ENCODE measurements at regions not wholly inside any gene's neighbourhood (a gene's known extent, or its start where the extent isn't known, plus 50 kb on each side); places are given as distances from the start of the nearest gene placed in this dataset.

GRCh38 chr17:34780438-34780837 is 180.8 kb downstream of the CCT6B start:
- no peak for FAIRE-seq
- no peak for DNase-seq (ENCODE audit: low spot score in 2 of 2)

GRCh38 chr17:34776456-34777443 is 184.5 kb downstream of the CCT6B start:
- DNase-seq (ENCODE audit: low spot score in 2 of 2) (no peak), FAIRE-seq (no peak)

DNA sequence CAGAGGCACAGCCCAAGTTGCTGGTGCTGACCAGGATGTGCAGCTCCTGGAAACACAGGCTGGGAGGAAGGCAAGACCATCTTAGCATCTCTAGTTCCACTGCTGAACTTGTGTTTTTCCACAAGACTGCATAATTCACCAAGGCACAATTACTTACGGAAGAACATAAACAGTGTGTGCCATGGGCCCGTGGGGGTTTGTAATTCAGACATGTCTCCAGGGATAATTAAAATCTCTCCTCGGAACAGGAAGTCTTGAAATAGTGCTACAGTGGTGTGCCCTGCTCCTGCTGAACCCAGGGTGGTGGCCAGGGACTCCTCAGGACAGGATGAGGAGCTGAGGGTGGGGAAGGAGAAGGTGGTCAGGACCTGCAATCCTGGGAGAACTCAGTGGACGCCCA is 188.2 kb downstream of the CCT6B start:
- DNase-seq (ENCODE audit: low spot score in 2 of 2) (no peak), FAIRE-seq (no peak)

- no peak for DNase-seq (ENCODE audit: low spot score in 2 of 2)
- no peak for FAIRE-seq
These were observed 189.4 kb downstream of the CCT6B start for GRCh38 chr17:34771891-34772290.

- FAIRE-seq (no peak), DNase-seq (ENCODE audit: low spot score in 2 of 2) (no peak)
These were observed 190.7 kb downstream of the CCT6B start for GRCh38 chr17:34770586-34770985.

DNA sequence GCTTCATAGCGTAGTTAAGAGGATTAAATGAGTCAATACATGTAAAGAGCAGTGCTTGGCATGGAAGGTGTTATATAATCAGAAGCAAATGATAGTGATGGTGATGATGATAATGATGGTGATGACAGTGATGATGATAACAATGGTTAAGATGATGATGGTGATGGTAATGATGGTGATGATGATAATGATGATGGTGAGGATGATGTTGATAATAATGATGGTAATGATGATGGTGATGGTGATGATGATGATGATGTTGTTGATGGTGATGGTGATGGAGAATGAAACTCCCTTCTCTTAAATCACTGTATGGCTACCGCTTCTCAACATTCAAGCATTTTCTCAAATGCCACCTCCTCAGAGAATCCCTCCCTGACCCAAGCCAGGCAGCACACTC is 190.5 kb downstream of the TMEM132E start:
- DNase-seq (ENCODE audit: low spot score in 2 of 2) (no peak), FAIRE-seq (no peak)

DNA sequence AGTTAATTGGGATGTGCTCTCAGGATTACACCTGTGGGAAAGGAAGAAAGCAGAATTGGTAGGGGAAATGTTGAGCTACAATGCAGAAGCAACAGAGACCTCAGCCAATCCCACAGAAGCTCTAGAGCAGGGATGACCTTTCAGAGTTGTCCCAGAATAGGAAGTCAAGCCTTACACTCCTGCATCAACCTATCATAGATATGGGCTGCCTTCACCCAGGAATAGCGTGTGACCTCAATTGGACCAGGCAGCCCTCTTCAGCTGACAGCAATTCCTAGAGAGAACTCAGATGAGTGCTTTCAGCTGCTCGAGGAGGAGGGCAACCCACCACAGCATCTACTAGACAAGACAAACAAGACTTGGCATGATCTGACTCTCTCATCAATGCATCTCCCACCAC is 189.7 kb downstream of the TMEM132E start:
- FAIRE-seq (no peak), DNase-seq (ENCODE audit: low spot score in 2 of 2) (no peak)

DNA sequence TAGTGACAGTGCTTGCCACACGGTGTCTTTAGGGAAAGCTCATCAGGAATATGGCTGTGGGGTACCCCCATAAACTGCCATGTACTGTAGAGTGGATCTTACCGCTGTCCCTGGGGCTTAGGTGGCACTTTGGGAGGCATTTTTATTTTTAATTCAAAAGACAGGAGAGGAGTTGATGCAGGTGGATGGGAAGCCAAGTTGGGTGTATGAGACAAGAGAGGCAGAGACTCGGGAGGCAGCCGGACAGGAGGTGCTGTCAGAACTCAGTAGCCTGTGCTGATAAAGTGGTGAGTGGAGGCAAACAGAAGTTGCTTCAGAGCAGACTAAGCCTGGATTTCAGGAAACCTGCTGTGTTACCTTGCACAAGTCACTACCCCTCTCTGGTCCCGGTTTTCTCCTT is 185.9 kb downstream of the TMEM132E start:
- FAIRE-seq (no peak), DNase-seq (ENCODE audit: low spot score in 2 of 2) (no peak)

DNA sequence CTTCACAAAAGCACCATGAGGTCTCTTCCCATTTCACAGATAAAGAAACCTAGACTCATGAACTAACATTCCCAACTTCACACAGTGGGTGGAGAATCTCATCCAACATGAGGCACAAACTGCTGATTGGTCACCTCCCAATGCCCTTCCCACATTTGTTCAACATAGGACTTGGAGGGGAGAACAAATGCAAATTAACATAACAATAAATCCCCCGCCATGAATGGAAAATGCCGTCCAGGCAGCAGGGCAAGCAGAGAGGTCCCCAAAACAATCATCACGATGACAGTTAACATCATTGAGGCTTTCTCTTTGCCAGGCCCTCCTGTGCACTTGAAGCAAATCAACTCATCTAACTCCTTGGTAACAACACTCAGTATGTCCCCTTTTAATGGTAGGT is 185.3 kb downstream of the TMEM132E start:
- DNase-seq (ENCODE audit: low spot score in 2 of 2) (no peak), FAIRE-seq (no peak)

DNA sequence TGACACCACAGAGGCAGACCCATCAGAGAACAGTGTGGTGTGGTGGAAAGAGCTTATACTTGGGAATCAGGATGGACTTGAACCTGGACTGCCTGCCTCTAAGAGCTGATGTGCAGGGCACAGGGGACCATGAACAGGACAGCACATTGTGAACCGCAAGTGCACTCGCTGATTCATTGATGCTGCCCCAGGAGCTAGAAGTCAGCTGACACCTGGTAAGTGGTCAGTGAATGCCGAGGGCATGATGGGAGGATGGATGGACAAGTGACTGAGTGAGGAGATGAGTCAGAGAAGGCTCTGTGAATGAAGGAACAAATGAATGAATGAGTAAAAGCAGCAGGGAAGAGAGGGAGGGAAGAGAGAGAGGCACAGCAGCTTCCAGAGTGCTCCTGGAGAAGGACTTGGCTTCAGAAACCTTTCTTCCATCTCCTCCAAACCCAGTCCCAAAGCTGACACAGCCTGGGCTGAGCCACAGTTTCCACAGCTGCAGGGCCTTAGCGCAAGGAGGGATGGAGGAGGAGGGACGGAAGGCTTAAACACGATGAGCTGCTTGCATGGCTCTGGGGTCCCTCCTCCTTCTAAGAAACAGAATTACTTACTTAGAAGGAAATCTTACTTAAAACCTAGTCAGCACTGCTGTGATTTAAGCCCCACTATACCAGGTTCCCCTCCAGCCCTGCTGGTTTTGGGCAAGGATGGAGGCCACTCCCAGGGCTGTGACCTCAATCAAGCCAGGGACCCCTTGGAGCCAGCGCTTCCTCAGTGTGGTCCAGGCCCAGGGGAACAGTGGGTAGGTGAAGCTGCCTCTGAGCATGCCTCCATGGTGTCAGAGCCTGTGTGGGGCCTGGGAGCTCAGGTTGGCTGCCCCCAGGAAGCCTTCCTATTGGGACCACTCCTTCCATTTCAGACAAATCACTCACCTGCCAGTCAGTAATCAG is 184.6 kb downstream of the TMEM132E start:
- no peak for DNase-seq (ENCODE audit: low spot score in 2 of 2)
- no peak for FAIRE-seq

DNA sequence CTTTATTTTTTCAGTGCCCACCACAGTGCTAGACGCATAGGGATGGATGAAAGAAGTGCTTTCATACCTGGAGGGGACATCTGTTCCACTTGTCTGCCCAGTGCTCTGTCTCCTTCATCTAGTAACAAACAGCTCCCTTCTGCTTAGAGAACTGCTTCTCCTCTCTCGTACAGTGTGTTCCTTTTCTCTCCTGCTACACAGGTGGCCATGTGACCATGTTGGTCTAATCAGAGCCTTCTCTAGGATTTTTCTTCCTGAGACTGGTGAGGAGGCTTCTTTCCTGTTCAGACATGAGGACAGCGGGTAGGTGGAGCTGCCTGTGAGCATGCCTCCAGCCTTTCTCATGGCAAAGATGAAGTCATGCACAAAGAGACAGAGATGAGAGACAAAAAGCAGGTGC is 182.7 kb downstream of the TMEM132E start:
- no peak for DNase-seq (ENCODE audit: low spot score in 2 of 2)
- no peak for FAIRE-seq

GRCh38 chr17:34761646-34762045 is 182.3 kb downstream of the TMEM132E start:
- DNase-seq (ENCODE audit: low spot score in 2 of 2), result no peak
- no peak for FAIRE-seq

- FAIRE-seq (no peak), DNase-seq (ENCODE audit: low spot score in 2 of 2) (no peak)
These were observed 181.6 kb downstream of the TMEM132E start for GRCh38 chr17:34760931-34761495.

GRCh38 chr17:34758718-34759117 is 179.3 kb downstream of the TMEM132E start:
- FAIRE-seq, result no peak
- no peak for DNase-seq (ENCODE audit: low spot score in 2 of 2)

DNA sequence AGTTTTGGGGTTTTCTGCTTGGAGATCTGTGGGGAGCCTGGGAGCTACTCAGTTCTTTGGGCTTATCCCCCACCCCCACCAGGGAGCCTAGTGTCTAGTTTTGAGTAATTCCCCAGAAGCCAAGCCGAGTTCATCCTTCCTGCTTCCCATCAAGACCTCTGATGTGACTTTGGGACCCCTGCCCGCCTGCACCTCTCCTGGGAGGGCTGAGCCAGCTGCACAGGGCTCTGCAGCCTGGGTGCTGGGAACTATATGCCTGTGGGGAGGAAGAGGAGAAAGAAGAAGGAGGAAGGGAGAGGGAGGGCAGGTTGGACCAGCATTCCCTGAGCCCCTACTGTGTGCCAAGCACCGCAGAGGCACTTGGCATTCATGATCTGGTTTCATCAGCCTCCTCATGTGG is 178.9 kb downstream of the TMEM132E start:
- DNase-seq (ENCODE audit: low spot score in 2 of 2), result no peak
- no peak for FAIRE-seq

DNA sequence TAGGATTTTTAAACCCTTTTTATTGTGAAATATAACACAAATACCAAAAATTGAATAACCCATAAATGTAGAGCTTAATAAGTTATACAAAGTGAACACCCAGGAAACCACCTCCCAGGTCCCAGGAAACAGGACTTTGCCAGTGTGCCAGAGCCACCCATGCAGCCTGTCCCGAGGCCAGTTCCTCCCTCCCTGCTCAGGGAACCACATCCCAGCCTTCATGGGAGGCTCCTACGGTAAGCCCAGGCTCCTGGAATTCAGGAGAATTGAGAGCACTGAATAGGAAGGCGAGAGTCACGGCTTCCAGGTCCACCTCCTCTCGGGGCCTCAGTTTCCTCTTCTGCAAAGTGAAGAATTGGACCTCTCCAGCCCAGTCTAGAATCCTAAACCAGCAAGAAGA is 178.2 kb downstream of the TMEM132E start:
- FAIRE-seq, result no peak

DNA sequence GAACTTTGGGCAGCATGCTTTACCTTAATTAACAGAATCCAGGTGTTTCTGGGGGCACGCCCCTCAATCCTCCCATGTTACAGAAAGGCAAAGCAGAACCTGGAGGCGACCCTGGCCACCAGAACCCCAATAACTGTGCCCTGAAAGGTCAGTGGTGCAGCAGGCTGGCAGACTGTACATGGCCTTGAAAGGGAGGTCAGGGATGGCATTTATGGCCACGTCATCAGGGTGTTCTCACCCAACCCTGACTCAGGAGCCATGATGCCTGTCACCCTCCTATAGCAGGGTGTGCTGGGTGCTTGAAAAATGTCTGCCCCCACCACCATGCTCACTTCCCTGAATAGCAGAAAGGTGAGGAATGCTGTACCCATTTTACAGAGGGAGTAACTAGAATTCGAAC is 177.7 kb downstream of the TMEM132E start:
- DNase-seq (ENCODE audit: low spot score in 2 of 2) (no peak), FAIRE-seq (no peak)

More for the DNA sequence above, 178.2 kb downstream of the TMEM132E start:
- DNase-seq (ENCODE audit: low spot score in 2 of 2), result no peak

GRCh38 chr17:34756637-34757021 is 177.2 kb downstream of the TMEM132E start:
- FAIRE-seq, result no peak
- no peak for DNase-seq (ENCODE audit: low spot score in 2 of 2)

- DNase-seq (ENCODE audit: low spot score in 2 of 2), result no peak
- FAIRE-seq, result no peak
These were observed 176.7 kb downstream of the TMEM132E start for GRCh38 chr17:34755981-34756636.

- FAIRE-seq (no peak), DNase-seq (ENCODE audit: low spot score in 2 of 2) (no peak)
These were observed 176.0 kb downstream of the TMEM132E start for GRCh38 chr17:34755371-34755770.
